DMS79 (cell line): ENCODE measurements at regions not wholly inside any gene's neighbourhood (a gene's known extent, or its start where the extent isn't known, plus 50 kb on each side); places are given as distances from the start of the nearest gene placed in this dataset.
A peak's percentile ranks its signal among the peaks of the same experiment; 100 is the strongest.
"Not testable (repeated sequence)": the region's sequence is repeated elsewhere in the genome, so short reads cannot be mapped to it uniquely, and the experiment has no call there.

Source experiments
- DNase-seq: peaks from one replicate; lab custom pipeline; 2025; lab: John Stamatoyannopoulos, UW

DNA sequence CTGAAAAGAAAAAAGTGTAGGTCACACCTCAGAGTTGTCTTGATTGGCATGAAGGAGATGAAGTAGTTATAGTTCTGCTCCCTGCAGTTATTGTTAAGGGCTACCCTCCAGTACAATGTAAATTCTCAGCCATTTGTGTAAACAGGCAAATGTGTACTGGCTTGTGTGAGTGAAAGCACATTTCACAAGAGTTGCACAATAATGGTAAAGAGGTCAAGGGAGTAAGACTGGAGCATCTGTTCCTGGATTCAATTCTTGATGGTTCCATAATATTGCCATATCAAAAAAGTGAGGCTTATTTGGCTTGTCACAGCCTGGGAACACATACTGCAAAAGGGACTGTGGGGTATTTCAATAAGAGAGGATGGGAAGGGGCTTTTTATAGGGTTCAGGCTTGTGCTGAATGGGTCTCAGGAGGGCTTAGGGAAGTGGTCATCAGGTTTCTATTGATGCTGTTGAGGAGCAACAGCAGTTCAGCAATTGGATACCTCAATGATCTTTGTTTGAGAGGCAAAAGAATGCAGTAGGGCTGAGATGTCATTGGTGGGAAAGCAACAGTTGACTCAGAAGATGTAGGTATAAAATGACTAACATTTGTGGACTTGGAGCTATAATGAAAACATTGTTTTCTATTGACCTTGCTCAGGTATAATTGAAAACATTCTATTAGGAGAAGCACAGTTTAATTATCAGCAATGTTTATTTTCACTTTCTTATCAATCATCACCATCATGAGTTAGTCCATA, 402.6 kb downstream of the BCKDHB start:
- DNase-seq, result no peak

DNA sequence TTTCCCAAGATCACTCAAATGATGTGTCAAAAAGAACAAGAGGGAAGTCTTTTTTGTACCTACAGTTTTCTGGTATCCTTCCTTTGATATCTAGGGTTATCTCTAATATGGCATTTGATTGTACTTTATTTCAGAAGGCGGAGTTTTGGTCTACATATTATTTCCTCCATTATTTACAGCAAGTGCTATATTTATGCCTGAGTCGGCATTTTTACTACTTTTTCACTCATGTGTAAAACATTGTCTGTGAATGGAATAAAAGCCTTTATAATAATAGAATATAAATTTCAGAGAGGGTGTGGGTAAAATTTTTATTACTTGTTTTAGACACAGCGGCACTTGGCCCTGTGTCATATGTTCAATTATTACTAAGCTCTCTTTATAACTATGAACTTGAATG, 398.4 kb downstream of the BCKDHB start:
- DNase-seq, result no peak

DNA sequence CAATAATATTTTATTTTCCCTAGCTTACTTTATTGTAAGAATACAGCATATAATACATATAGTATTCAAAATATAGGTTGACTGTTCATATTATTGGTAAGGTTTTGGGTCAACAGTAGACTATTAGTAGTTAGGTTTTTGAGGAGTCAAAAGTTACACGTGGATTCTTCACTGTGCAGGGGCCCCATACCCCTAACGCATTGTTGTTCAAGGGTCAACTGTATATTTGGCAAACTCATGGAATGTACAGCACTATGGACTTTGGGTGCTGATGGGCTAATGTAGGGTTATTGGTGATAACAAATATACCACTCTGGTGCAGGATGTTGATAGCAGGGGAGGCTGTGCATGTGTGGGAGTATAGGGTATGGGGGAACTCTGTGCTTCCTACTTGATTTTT, 397.2 kb downstream of the BCKDHB start:
- no peak for DNase-seq

DNA sequence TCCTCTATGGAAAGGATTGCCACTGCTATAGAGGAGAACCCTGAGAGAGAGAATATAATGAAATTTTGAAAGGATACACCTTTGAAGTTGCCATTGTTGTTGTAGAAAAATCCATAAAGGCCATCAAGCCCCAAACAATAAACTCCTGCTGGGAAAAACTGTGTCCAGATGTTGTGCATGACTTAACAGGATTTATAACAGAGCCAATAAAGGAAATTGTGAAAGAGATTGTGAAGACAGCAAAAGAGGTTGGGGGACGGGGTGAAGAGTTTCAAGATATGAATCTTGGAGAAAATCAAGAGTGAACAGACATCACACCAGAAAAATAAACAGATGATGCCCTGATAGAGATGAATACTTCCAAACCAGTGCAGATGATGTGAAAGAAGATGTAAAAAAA, 396.4 kb downstream of the BCKDHB start:
- DNase-seq, result no peak

DNA sequence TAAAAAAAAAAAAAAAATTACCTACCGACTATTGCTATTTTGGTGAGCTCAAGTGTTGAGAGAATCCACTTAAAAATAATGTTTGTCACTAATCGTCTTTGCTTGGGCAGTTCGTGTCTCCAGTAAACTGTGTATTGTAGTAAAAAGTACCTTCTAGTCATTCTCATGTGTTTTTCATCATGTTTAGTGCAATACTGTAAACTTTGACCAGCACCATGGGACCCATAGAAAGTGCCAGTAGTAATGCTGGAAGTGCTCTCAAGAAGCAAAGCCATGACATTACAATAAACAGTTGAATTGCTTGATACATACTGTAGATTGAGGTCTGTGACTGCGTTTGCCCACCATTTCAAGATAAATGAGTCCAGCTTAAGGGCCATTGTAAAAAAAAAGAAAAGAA, 395.2 kb downstream of the BCKDHB start:
- peak; percentile 62 for DNase-seq

DNA sequence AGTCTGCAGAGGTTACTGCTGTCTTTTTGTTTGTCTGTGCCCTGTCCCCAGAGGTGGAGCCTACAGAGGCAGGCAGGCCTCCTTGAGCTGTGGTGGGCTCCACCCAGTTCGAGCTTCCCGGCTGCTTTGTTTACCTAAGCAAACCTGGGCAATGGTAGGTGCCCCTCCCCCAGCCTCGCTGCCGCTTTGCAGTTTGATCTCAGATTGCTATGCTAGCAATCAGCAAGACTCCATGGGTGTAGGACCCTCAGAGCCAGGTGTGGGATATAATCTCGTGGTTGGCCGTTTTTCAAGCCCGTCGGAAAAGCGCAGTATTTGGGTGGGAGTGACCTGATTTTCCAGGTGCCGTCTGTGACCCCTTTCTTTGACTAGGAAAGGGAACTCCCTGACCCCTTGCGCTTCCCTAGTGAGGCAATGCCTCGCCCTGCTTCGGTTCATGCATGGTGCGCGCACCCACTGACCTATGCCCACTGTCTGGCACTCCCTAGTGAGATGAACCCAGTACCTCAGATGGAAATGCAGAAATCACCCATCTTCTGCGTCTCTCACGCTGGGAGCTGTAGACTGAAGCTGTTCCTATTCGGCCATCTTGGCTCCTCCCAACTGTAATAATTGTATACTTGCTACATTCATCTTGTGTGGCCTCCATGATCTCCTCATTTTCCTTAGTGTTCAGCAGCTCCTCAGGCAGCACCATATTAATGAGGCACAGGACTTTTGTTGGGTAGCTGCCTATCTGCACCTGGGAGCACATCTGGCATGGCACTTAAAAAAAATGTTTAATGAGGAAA, 391.4 kb downstream of the BCKDHB start:
- not testable (repeated sequence) for DNase-seq

DNA sequence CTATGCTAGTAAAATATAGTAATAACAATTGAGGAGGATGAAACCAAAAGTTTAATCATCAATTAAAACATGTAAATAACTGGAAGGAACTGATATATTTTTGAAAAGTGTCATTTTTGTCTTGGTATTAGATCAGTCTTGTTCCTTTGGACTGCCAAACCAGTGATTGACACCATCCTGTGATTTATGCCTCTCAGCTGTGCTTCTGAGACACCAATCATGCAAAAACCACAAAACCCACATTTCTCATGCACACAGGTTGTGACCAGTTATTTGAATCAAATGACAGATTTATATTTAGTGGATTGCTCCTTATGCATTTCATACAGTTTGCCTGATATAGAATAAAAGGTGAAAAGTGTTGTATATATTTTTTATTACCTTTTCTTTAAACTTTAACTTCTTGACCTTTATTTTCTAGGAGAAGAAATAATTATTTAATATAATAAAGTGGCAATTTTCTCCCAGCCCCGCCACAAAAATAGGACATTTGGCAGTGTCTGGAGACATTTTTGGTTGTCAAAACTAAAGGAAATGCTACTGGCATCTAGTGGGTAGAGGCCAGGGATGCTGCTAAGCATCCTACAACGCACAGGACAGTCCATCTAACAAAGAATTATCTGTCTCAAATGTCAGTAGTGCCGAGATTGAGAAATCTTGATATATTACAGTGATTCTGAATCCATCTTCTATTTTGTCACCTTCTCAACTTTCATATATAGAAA, 383.6 kb downstream of the BCKDHB start:
- no peak for DNase-seq

DNA sequence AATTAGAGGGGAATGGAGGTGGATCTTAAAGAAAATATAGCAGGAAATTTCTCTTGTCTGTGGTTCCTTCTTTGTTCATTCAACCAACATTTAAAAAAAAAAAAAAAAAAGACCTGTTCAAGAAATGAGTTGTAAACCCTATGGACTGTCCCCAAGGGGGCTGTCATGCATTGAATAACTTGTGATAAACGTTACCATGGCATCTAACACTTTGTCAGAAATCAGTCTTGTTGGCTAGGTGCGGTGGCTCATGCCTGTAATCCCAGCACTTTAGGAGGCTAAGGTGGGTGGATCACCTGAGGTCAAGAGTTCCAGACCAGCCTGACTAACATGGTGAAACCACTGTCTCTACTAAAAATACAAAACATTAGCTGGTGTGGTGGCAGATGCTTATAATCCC, 381.7 kb downstream of the BCKDHB start:
- DNase-seq, result no peak

DNA sequence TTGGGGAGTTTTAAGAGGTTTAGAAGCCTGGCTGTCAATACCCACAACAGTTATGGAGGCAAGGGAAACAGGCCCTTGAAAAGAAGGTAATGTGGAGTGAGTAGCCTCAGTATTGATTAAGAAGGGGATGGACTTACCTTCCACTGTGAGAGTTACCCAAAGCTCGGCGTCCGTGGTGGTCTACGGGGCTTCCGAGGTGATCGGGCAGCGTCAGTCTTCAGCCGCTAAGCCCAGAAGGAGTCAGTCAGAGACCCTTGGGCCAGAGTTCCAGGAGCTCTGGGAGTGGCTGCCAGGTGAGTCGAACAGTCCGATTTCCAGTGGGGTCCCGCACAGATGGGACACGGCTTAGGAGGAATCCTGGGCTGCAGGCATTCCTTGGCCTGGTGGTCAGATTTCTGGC, 379.0 kb downstream of the BCKDHB start:
- not testable (repeated sequence) for DNase-seq

DNA sequence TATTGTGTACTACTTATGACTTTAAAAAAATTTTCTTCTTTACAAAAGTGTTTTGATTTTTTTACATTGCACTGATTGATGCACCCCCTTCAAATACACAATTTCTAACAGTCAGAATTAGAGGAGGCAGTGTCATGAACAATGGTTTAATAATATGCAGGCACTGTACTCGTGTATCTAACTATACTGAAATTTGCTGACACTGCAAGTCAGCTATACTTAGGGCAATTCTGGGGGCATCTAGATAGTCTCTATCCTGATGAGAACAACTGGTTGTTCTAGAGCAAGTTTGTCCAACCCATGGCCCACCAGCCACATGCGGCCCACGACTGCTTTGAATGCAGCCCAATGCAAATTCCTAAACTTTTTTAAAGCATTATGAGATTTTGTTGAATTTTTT, 375.6 kb downstream of the BCKDHB start:
- DNase-seq, result no peak

DNA sequence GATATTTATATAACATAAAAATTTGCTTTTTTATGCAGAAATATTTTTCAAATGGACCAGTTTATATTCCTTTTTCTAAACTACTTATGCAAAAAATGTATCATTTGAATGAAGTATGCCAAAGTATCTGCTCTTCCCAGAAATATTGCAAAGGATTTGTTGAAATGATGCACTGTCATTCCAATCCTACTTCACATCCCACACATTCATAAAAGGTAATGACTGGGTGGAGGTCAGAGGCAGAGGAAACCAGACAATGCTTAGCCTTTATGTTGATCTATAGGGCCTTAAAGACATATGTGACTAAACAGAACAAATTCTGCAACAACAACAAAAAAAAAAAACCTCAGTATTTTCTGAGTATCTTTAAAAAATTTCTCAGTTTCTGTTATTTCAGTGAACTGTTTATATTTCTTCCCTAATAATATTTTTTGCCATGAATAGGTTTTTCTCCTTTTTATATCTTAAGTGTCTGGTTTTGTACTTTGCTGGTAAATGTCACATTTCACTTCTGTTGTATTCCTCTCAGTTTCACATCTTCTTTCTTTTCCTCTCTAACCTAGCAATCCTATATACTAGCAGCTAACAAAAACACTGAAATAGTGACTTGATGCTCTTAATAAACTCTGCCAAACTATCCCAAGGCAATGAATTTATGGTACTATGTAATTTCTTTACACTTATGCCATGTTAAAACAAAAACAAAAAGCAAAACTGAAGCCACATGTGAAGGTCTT, 374.1 kb downstream of the BCKDHB start:
- no peak for DNase-seq

DNA sequence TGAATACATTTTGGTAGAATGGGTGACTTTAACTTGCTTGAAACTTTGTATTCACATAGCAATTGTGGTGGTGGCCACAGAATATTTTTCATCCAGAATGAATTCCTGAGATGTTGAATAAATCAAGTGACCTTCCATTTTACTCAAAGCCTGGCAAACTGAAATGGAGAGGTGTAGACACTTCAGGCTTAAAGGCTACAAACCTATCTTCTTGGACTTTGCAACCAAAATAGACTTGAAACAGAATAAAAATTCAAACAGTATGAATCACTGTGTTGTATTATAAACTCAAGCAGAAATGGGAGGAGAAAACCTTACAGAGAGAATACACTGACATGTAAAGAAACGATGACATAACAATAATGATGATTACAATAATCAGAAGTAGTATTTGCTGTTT, 371.6 kb downstream of the BCKDHB start:
- no peak for DNase-seq

DNA sequence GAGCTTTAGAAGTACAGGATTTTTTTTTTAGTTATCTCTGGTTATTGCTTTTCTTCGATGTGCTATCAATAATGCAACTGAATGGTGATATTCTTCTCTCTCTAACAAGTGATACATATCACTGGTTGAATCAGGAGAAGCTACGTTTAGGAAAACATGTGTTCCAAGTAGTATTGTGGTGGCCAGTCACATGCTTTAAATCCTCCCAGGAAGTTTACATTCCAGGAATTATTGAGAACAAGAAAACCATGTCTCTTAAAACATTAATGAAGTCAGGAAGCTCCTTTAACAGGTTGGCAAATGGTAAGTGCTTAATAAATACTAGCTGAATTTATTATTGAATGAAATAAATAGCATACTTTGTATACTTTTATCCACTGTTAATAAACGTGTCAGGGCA, 371.1 kb downstream of the BCKDHB start:
- DNase-seq, result no peak

DNA sequence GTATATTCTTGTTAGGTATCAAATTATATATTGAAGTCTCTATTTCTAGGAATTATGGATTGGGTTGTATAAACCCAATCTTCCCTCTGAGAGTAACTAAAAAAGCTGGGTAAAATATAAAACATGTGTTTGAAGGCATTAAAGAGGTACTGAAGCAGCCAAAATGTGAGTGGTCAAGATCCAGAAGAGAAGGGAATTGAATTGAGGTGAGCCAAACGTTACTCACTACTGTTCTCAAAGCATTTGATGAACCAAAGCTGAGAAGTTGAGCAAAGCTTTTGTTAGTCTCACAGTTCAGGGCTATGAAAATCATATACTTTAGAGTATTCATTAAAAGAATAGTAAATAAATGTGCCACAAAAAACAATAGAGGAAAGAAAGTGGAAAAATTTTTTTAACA, 365.8 kb downstream of the BCKDHB start:
- DNase-seq, result no peak

DNA sequence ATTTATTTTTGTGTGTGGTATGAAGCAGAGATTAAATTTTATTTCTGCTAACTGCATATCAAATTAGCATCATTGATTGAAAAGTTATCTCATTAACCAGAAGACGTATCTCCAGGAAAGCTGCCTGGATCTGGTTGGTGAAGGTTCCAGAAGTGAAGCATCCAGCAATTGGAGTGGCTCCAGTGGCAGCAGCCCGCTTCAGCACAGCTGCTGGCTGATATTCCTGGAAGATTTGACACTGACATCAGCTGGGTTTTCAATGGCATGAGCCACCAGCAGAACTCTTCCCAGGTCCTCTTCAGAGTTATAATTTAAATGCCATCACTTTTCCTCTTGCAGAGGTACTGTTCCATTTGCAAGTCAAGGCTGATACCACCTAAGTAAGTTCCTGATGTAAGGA, 363.5 kb downstream of the BCKDHB start:
- no peak for DNase-seq

DNA sequence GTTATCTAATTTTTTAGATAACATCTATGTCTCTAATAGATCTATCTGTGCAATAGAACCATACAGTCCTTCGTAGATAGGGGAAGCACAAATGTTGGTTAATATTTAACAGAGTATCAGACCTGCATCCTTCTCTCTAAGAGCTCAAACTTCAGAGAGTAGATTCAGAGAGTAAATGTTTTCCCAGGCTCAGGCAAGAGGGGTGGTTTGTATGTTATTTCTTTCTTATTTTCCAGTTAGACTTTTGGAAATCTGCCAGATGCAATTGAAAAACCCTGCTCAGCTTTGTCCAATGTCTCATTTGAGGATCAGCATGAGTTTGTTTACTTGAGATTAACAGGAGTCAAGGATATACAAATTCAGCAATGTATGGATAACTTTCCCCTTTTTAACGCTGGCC, 361.9 kb downstream of the BCKDHB start:
- DNase-seq, result no peak

DNA sequence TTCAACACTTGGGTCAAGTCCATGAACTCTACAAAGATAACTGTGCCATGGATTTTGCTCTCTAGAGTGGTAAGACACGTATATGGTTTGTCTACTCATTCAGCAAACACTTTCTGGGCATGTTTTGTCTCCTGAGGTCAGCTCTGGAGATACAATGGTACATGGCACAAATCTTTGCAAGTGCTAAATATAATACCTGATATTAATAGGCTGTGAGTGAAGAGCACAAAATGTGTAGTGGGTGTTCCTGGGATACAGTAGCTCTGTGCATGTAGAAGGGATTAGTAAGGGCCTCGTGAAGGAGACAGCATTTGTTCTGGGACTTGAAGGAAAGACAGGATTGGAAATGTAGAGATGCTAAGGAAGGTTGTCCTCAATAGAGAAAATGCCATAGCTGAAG, 360.9 kb downstream of the BCKDHB start:
- no peak for DNase-seq

DNA sequence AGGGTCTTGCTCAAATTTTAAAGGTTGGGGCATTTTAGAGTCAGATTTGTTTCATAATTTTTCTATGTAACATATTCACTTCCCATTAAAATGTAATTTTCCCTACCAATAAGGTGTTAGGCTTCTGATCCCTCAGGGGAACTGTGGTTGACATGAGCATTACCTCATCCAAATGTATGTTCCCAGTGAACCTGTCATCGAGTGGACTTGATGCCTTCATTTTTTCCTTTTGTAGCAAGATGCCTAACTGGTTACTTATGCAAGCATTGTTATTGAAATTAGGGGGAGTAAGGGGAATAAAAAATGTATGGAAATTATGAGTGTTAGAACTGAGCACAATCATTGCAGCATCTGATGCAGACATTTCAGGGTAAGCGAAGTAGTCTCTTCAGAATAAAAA, 360.5 kb downstream of the BCKDHB start:
- DNase-seq, result no peak

DNA sequence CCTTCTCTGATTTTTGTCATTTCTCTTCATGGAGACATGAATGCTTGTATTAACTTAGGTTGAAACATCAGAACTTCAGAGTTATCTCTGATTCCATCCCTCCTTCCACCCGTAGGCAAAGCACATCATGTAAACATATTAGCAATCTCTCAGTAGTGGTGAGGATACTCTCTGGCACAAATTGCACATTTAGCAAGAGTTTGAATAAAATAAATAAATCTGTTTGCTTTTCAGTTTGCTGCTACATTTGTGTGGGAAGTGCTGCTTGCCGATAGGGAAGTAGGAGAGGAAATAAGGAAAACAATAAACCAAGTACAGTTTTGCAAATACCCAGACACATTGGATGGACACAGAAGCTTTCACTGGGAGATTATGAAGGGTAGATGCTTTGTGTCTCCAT, 359.0 kb downstream of the BCKDHB start:
- DNase-seq, result no peak

DNA sequence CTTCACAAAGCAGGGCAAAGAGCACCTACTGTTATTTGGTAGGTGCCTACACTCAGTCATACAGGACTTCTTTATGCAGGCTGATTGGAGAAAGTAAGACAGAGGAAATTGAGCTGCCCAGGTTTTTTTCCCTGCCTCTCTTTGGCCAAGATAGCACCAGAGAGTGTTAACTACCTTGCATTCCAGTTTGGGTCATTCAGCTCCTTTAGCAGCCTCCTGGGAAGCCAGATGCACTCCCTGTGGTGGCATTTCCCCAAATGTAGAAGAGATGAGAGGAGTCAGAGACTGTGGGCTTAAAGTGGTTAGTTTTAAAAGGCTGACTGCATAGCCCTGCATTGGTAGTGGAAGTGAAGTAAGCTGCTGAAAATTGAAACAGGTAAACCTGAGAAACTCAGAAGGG, 358.4 kb downstream of the BCKDHB start:
- DNase-seq, result no peak

DNA sequence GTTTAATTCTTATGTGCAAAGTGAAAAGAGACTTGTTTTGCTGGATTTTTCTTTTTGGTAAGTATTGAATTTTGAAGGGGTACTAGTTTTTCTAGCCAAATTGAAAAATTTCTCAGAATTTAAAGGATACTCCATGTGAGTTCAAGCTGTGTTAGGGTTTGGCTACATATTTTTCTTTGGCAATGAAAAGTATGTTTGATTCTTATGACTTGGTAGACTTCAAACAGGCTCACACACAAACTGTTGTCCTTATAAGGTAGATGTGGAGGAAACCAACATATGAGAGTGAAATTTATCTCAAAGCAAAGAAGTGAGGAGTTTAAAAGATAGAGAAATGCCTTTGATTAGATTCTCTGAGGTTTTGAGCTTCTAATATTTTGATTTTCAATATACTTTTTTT, 356.7 kb downstream of the BCKDHB start:
- DNase-seq, result no peak

DNA sequence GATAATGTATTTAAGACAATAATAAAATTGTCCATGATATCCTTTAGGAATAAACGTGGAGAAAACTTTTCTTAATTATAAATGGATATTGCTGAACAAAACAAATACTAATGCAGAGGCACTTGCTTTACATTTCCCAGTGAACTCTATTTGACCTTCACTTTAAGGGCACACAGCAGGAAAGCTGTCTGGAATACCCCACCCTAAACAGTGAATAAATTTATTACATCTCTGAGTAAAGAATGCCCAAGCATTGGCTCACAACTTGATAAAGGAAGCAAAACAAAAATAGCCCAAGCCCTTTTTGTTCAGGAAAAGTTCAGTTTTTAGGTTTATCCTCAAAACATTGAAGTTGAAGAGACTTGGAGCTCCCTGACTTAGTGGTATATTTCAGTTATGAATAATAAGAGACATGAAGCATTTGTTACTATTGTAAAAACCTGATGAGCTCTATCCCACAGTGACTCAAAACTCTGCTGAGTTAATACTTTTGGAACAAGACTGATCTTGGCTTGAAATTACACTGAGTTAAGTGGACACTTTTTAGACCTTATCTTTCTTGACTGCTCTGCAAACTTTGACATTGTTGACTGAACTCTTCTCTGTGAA, 353.9 kb downstream of the BCKDHB start:
- no peak for DNase-seq
